ENCODE measurements at regions not wholly inside any gene's neighbourhood (a gene's known extent, or its start where the extent isn't known, plus 50 kb on each side); places are given as distances from the start of the nearest gene placed in this dataset.

GRCh38 chr7:46970476-46970875, 611.4 kb downstream of the TNS3 start:
- no peak overlapping the region for H3K4me3 ChIP-seq (ENCODE audit: low read depth, low read length)
- no peak for DNase-seq (ENCODE audit: low read depth)
- TF ChIP-seq MAX (IDR thresholded peaks at IDR 0.05; ENCODE audit: low read depth, low read length) (no peak), MYC (IDR thresholded peaks at IDR 0.05; ENCODE audit: low read depth, low read length) (no peak), POLR2A (IDR thresholded peaks at IDR 0.05; ENCODE audit: extremely low read depth, insufficient read length) (no peak), CTCF (IDR thresholded peaks at IDR 0.05; ENCODE audit: low read depth, low read length) (no peak)

GRCh38 chr7:46970131-46970430, 611.8 kb downstream of the TNS3 start:
- DNase-seq (ENCODE audit: low read depth) = no peak
- TF ChIP-seq MAX (IDR thresholded peaks at IDR 0.05; ENCODE audit: low read depth, low read length) (no peak), POLR2A (IDR thresholded peaks at IDR 0.05; ENCODE audit: extremely low read depth, insufficient read length) (no peak), CTCF (IDR thresholded peaks at IDR 0.05; ENCODE audit: low read depth, low read length) (no peak)
- no peak overlapping the region for H3K4me3 ChIP-seq (ENCODE audit: low read depth, low read length)

- no peak overlapping the region for H3K4me3 ChIP-seq (ENCODE audit: low read depth, low read length)
- TF ChIP-seq MAX (IDR thresholded peaks at IDR 0.05; ENCODE audit: low read depth, low read length) = no peak
- TF ChIP-seq CTCF (IDR thresholded peaks at IDR 0.05; ENCODE audit: low read depth, low read length) = no peak
- no peak for TF ChIP-seq POLR2A (IDR thresholded peaks at IDR 0.05; ENCODE audit: extremely low read depth, insufficient read length)
- no peak for TF ChIP-seq MYC (IDR thresholded peaks at IDR 0.05; ENCODE audit: low read depth, low read length)
- no peak for DNase-seq (ENCODE audit: low read depth)
Observed at GRCh38 chr7:46969303-46970130, 612.4 kb downstream of the TNS3 start.

- TF ChIP-seq MYC (IDR thresholded peaks at IDR 0.05; ENCODE audit: low read depth, low read length) (no peak), POLR2A (IDR thresholded peaks at IDR 0.05; ENCODE audit: extremely low read depth, insufficient read length) (no peak), MAX (IDR thresholded peaks at IDR 0.05; ENCODE audit: low read depth, low read length) (no peak), CTCF (IDR thresholded peaks at IDR 0.05; ENCODE audit: low read depth, low read length) (no peak)
- no peak overlapping the region for H3K4me3 ChIP-seq (ENCODE audit: low read depth, low read length)
- DNase-seq (ENCODE audit: low read depth) = no peak
Observed at GRCh38 chr7:46968003-46968402, 613.9 kb downstream of the TNS3 start.

- TF ChIP-seq CTCF (IDR thresholded peaks at IDR 0.05; ENCODE audit: low read depth, low read length) (no peak), MYC (IDR thresholded peaks at IDR 0.05; ENCODE audit: low read depth, low read length) (no peak)
- DNase-seq (ENCODE audit: low read depth) = no peak
- no peak overlapping the region for H3K4me3 ChIP-seq (ENCODE audit: low read depth, low read length)
Observed at GRCh38 chr7:46963719-46964118, 618.2 kb downstream of the TNS3 start.

- H3K4me3 ChIP-seq (ENCODE audit: low read depth, low read length) = no peak overlapping the region
- TF ChIP-seq MAX (IDR thresholded peaks at IDR 0.05; ENCODE audit: low read depth, low read length) = no peak
- no peak for TF ChIP-seq POLR2A (IDR thresholded peaks at IDR 0.05; ENCODE audit: extremely low read depth, insufficient read length)
- no peak for TF ChIP-seq CTCF (IDR thresholded peaks at IDR 0.05; ENCODE audit: low read depth, low read length)
- no peak for TF ChIP-seq MYC (IDR thresholded peaks at IDR 0.05; ENCODE audit: low read depth, low read length)
- DNase-seq (ENCODE audit: low read depth) = no peak
Observed at GRCh38 chr7:46960970-46961369, 620.9 kb downstream of the TNS3 start.
